ENCODE measurements at regions not wholly inside any gene's neighbourhood (a gene's known extent, or its start where the extent isn't known, plus 50 kb on each side); places are given as distances from the start of the nearest gene placed in this dataset.
"Not testable (repeated sequence)": the region's sequence is repeated elsewhere in the genome, so short reads cannot be mapped to it uniquely, and the experiment has no call there.

- DNase-seq = no peak
Observed at GRCh38 chr7:127530148-127530547, 55.2 kb downstream of the GCC1 start.

GRCh38 chr7:127527561-127527960 is 57.8 kb downstream of the GCC1 start:
- no peak for DNase-seq

DNA sequence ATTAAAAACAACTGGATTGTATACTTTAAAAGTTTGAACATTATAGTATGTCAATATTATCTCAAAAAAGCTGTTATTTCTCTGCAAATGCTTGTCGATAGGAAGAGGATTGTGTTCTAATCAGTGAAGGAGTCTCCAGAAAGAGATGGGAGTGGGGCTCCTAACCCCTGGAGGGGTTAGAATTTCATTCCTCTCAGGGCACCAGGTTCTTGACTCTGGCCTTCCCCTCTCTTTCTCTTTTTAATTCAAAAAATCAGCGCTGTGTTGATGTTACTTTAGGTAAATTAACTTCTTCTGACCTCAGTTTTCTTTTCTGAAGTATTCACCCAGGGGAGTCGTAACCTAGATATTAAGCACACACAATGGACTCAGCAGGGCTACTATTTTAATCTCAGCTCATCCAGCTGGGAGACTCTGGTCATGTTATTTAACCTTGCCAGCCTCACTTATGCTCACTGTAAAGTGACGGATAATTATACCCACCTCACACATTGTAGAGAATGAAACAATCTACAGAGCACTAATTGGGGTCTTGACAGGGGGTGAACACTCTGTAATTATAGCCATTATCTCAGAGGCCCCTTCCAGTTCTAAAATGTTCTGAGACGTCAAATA is 59.4 kb downstream of the GCC1 start:
- no peak for DNase-seq

GRCh38 chr7:127516320-127516719 is 69.1 kb downstream of the GCC1 start:
- no peak for DNase-seq

GRCh38 chr7:127514499-127514898 is 70.9 kb downstream of the GCC1 start:
- peak in 1 of 2 experiments; percentile 1 for DNase-seq

GRCh38 chr7:127513311-127513710 is 72.1 kb downstream of the GCC1 start:
- no peak for DNase-seq

DNA sequence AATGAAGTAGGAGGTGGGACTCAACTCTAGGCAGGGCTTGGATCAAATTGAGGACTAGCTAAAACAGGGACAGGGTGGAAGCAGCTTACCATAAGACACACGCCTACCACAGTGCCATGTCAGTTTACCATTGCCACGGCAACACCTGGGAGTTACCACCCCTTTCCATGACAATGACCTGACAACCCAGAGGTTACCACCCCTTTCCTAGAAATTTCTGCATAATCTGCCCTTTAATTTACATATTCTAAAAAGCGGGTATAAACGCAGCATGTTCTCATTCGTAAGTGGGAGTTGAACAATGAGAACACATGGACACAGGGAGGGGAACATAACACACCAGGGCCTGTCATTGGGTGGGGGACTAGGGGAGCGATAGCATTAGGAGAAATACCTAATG is 72.7 kb downstream of the GCC1 start:
- DNase-seq = no peak

GRCh38 chr7:127504715-127505114 is 80.7 kb downstream of the GCC1 start:
- DNase-seq = no peak

DNA sequence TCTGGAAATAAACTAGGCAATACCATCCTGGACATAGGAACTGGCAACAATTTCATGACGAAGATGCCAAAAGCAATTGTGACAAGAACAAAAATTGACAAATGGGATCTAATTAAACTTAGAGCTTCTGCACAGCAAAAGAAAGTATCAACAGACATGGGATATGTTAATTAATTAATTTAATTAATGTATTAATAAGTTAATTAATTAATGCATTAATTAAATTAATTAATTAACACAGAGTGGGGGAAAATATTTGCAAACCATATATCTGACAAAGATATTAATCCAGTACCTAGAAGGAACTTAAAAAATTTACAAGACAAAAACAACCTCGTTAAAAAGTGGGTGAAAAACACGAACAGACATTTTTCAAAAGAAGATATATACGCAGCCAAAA is 83.6 kb downstream of the GCC1 start:
- DNase-seq = no peak

DNA sequence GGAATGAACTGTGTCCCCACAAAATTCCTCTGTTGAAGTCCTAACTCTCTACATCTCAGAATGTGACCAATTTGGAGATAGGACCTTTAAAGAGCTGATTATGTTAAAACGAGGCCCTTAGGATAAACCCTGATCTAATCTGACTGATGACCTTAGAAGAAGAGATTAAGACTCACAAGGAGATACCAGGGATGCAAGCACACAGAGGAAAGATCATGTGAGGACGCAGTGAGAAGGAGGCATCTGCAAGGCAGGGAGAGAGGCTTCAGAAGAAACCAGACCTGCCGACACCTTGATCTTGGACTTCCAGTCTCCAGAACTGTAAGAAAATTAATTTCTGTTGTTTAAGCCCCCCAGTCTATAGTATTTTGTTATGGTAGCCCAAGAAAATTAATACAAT is 94.9 kb upstream of the ZNF800 start:
- DNase-seq = no peak

DNA sequence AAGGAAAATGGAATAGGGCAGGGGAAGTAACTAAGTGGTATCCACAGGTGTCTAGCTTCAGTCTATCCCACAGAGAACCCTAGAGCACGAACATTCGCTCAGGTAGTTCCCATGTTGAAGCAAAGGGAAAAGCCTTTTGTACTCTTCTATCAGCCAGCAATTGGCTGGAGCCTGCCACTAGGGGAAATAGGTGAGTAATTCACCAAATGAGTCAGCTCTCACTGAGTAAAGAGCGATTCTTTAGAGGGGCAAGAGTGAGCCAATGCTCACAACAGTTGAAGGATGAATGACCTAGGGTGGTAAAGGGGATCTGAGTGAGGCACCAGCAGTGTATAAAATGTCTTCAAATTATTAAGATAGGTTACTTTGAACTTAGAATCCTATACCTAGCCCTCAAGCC is 94.1 kb upstream of the ZNF800 start:
- DNase-seq = no peak

- DNase-seq = no peak
Observed at GRCh38 chr7:127485482-127485881, 93.0 kb upstream of the ZNF800 start.

DNA sequence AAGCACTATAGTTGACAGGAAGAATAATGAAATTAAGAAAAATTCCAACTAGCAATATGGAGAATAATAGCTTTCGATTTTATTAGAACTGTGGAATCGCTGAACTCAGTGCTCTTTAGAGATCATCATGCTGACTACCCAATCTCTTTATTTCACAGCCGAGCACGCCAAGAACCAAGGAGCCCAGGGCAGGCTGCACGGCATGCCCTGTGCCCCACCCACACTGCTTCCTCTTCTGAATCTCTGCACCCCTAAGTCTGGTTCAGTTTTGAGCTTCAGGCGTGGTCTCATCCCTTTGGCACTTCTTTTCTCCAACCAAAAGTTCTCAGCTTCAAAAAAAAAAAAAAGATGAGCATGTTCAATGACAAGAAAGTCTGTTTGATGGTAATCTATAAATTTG is 92.4 kb upstream of the ZNF800 start:
- DNase-seq = no peak

- no peak for DNase-seq
Observed at GRCh38 chr7:127478461-127478860, 86.0 kb upstream of the ZNF800 start.

DNA sequence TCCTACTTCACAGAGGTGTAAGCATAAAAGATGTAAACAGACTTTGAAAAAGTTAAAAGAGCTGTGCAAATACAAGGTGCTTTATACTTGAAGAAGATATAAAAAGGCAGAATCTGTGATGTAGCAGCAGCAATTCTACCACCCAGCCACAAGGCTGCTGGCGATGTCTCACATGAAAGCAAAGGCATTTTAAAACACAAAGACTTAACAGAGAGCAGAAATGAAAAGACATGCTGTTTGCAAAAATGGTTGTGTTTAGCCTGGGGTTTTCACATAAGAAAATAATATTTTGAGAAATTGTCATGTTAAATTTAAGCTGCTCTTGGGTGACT is 85.5 kb upstream of the ZNF800 start:
- DNase-seq = no peak

GRCh38 chr7:127477295-127478023 is 85.0 kb upstream of the ZNF800 start:
- no peak for DNase-seq

GRCh38 chr7:127476618-127477017 is 84.1 kb upstream of the ZNF800 start:
- DNase-seq = no peak

GRCh38 chr7:127474457-127474856 is 81.9 kb upstream of the ZNF800 start:
- DNase-seq = no peak

GRCh38 chr7:127473409-127473808 is 80.9 kb upstream of the ZNF800 start:
- DNase-seq = no peak

DNA sequence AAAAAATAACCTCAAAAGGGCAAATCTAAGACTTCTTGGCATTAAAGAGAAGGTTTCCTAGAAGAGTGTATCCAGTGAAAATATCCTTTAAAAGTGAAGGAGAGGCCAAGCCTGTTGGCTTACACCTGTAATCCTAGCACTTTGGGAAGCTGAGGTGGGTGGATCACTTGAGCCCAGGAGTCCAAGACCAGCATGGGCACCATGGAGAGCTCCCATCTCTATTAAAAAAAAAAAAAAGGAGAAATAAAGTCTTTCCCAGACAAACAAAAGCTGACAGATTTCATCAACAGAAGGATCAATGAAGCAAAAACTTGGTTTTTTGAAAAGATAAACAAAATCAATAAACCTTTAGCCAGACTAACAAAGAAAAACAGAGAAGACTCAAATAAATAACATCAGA is 67.6 kb upstream of the ZNF800 start:
- DNase-seq = no peak

- not testable (repeated sequence) for DNase-seq
Observed at GRCh38 chr7:127451258-127451657, 58.8 kb upstream of the ZNF800 start.

DNA sequence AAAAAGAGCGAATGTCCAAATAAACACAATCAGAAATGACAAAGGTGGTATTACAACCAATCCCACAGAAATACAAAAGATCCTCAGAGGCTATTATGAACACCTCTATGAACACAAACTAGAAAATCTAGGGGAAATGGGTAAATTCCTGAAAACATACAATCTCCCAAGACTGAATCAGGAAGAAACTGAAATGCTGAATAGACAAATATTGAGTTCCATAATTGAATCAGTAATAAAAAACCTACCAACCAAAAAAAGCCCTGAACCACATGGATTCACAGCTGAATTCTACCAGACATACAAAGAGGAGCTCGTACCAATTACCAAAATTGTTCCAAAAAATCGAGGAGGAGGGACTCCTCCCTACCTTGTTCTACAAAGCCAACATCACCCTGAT is 56.1 kb upstream of the ZNF800 start:
- DNase-seq = no peak

GRCh38 chr7:127447326-127447945 is 54.9 kb upstream of the ZNF800 start:
- DNase-seq = peak in 1 of 2 experiments; percentile 46

DNA sequence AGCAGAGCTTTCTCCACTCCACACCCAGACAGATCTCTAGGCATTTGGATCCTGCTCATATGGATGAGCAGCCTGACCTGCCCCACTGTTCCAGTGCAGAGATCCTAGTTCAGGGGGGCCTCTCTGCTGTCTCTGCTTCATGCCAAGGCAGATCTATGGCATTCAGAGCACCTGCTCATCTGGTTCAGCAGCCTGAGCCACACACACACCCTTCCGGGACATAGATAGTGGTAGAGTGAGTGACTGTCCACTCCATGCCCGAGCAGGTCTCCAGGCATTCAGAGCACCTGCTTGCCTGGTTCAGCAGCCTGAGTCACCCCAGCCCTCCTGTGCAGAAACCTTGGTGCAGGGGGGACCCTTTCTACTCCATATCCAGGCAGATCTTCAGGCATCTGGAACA is 54.3 kb upstream of the ZNF800 start:
- DNase-seq = no peak

All from NCI-H446 (cell line).